HepG2 (cell line): ENCODE measurements at regions not wholly inside any gene's neighbourhood (a gene's known extent, or its start where the extent isn't known, plus 50 kb on each side); places are given as distances from the start of the nearest gene placed in this dataset.

Source experiments
- POLR2A ChIP-seq, 2 experiments: IDR thresholded peaks; 2 replicates each; pipeline ENCODE4 v1.6.1; 2011; ENCODE audit warnings: low read depth in 2 of 2, low read length in 2 of 2, mild to moderate bottlenecking in 1 of 2, moderate library complexity in 1 of 2; ENCODE audit not compliant: insufficient read depth in 1 of 2
- PTBP1 ChIP-seq: fragments of 200-400 bp; formaldehyde crosslinking; IDR thresholded peaks from 2 replicates; pipeline ENCODE4 v1.6.1; 2018; ENCODE audit warnings: low read length, low read depth; ENCODE audit not compliant: poor library complexity, severe bottlenecking
- TF ChIP-seq, protein P1 (sequence below): IDR thresholded peaks from 2 replicates; pipeline ENCODE4 v1.6.1; 2016; ENCODE audit warnings: mild to moderate bottlenecking
- TF ChIP-seq, protein P2 (sequence below): sonication (generic); formaldehyde crosslinking; IDR thresholded peaks from 2 replicates; pipeline ENCODE4 v1.5.0; 2020; ENCODE audit warnings: mild to moderate bottlenecking, missing genetic modification reagents, moderate library complexity
- TF ChIP-seq, protein P3 (sequence below): sonication (generic); formaldehyde crosslinking; IDR thresholded peaks from 2 replicates; pipeline ENCODE4 v1.8.0; 2022; ENCODE audit warnings: mild to moderate bottlenecking, missing genetic modification reagents, borderline replicate concordance

DNA sequence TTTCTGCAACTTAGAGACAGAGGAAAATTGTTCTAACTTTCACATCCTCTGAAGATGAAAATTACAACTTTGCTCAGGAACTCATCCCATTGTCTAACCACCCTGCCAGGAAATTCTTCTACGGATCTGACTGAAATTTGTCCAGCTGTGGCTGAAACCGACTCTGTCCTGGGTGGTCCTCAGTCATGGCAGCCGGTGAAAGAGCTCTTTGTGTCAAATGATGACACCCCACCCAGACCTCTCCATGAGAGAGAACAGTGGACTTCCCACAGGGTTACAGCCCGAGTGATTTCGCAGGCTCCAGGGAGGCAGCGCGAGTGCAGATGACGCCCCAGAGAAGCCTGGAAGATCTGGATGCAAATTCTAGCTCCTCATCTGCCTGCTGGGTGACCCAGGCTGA lies 65.1 kb upstream of the TRIB2 start:
- TF ChIP-seq, protein P1, sequence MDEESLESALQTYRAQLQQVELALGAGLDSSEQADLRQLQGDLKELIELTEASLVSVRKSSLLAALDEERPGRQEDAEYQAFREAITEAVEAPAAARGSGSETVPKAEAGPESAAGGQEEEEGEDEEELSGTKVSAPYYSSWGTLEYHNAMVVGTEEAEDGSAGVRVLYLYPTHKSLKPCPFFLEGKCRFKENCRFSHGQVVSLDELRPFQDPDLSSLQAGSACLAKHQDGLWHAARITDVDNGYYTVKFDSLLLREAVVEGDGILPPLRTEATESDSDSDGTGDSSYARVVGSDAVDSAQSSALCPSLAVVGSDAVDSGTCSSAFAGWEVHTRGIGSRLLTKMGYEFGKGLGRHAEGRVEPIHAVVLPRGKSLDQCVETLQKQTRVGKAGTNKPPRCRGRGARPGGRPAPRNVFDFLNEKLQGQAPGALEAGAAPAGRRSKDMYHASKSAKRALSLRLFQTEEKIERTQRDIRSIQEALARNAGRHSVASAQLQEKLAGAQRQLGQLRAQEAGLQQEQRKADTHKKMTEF (CRISPR knock-in tag), result no peak
- TF ChIP-seq, protein P2, sequence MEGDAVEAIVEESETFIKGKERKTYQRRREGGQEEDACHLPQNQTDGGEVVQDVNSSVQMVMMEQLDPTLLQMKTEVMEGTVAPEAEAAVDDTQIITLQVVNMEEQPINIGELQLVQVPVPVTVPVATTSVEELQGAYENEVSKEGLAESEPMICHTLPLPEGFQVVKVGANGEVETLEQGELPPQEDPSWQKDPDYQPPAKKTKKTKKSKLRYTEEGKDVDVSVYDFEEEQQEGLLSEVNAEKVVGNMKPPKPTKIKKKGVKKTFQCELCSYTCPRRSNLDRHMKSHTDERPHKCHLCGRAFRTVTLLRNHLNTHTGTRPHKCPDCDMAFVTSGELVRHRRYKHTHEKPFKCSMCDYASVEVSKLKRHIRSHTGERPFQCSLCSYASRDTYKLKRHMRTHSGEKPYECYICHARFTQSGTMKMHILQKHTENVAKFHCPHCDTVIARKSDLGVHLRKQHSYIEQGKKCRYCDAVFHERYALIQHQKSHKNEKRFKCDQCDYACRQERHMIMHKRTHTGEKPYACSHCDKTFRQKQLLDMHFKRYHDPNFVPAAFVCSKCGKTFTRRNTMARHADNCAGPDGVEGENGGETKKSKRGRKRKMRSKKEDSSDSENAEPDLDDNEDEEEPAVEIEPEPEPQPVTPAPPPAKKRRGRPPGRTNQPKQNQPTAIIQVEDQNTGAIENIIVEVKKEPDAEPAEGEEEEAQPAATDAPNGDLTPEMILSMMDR (CRISPR knock-in tag), result no peak
- TF ChIP-seq POLR2A (IDR thresholded peaks at IDR 0.05; ENCODE audit: insufficient read depth in 1 of 2, low read depth in 2 of 2, low read length in 2 of 2), result no peak
- TF ChIP-seq, protein P3, sequence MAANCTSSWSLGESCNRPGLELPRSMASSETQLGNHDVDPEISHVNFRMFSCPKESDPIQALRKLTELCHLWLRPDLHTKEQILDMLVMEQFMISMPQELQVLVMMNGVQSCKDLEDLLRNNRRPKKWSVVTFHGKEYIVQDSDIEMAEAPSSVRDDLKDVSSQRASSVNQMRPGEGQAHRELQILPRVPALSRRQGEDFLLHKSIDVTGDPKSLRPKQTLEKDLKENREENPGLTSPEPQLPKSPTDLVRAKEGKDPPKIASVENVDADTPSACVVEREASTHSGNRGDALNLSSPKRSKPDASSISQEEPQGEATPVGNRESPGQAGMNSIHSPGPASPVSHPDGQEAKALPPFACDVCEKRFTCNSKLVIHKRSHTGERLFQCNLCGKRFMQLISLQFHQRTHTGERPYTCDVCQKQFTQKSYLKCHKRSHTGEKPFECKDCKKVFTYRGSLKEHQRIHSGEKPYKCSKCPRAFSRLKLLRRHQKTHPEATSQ (CRISPR knock-in tag), result no peak
- TF ChIP-seq PTBP1, result no peak
